Caco-2 (cell line): ENCODE measurements at regions not wholly inside any gene's neighbourhood (a gene's known extent, or its start where the extent isn't known, plus 50 kb on each side); places are given as distances from the start of the nearest gene placed in this dataset.

Experiments
- BruUV-seq: library from RNA; stranded (reverse); fragments of 400-500 nt; replicated peaks from 2 replicates; lab custom pipeline; 2021; lab: Mats Ljungman, UMichigan
- CTCF ChIA-PET: fragments of 300-600 bp; sonication (Branson Sonifier 250); formaldehyde crosslinking; loops from one replicate; lab custom pipeline; 2022; ENCODE audit warnings: antibody characterized with exemption; lab: Charles Lee
- POLR2A ChIA-PET: fragments of 300-600 bp; sonication (Branson Sonifier 250); formaldehyde crosslinking; loops from one replicate; lab custom pipeline; 2022; ENCODE audit warnings: antibody characterized with exemption; lab: Charles Lee
- DNase-seq, 2 experiments: peaks; one replicate each; pipeline versions ENCODE4 v3.0.0 to v3.0.0-alpha.2; 2020 to 2022
- H3K27me3 ChIP-seq: replicated peaks from 2 replicates; pipeline ENCODE4 v1.6.0; 2011; ENCODE audit warnings: low read length; ENCODE audit not compliant: control insufficient read depth, insufficient read depth
- H3K36me3 ChIP-seq: 2 replicates; pipeline ENCODE4 v1.5.1; 2011; ENCODE audit warnings: low read length; ENCODE audit not compliant: control insufficient read depth, insufficient read depth
- H3K4me1 ChIP-seq: fragments of 250-450 bp; sonication (Bioruptor Pico); 2 replicates; pipeline ENCODE4 v1.5.1; 2020; ENCODE audit warnings: mild to moderate bottlenecking
- H3K4me3 ChIP-seq: 2 replicates; pipeline ENCODE4 v1.5.1; 2011; ENCODE audit warnings: low read depth, mild to moderate bottlenecking, control low read depth, low read length
- H3K9me3 ChIP-seq: fragments of 250-450 bp; sonication (Bioruptor Pico); 2 replicates; pipeline ENCODE4 v1.5.1; 2020; ENCODE audit warnings: mild to moderate bottlenecking, moderate library complexity
- H3K27ac Mint-ChIP-seq: one replicate; pipeline ENCODE4 v1.8.0; 2022; ENCODE audit warnings: mixed read lengths; ENCODE audit not compliant: unreplicated experiment
- H3K27me3 Mint-ChIP-seq: one replicate; pipeline ENCODE4 v1.8.0; 2022; ENCODE audit warnings: mixed read lengths; ENCODE audit not compliant: insufficient read depth, unreplicated experiment
- H3K36me3 Mint-ChIP-seq: one replicate; pipeline ENCODE4 v1.8.0; 2022; ENCODE audit warnings: mild to moderate bottlenecking, mixed read lengths; ENCODE audit not compliant: insufficient read depth, unreplicated experiment
- H3K4me1 Mint-ChIP-seq: one replicate; pipeline ENCODE4 v1.8.0; 2022; ENCODE audit warnings: low read depth, mixed read lengths; ENCODE audit not compliant: unreplicated experiment
- H3K4me3 Mint-ChIP-seq: one replicate; pipeline ENCODE4 v1.8.0; 2022; ENCODE audit warnings: mild to moderate bottlenecking, moderate library complexity, mixed read lengths; ENCODE audit not compliant: unreplicated experiment
- H3K9me3 Mint-ChIP-seq: one replicate; pipeline ENCODE4 v1.8.0; 2022; ENCODE audit warnings: mixed read lengths; ENCODE audit not compliant: unreplicated experiment
- intact Hi-C: fragments of 100-400 bp; cut with micrococcal nuclease; formaldehyde crosslinking; loops from one replicate; pipeline ENCODE4 v1.10.0; 2022; ENCODE audit not compliant: unreplicated experiment
- TF ChIP-seq, protein P1 (sequence below), 2 experiments: fragments of 200-600 bp in 1 of 2; IDR thresholded peaks; 1 replicate in 1 of 2; 2 replicates in 1 of 2; pipeline versions ENCODE4 v1.5.1 to v1.8.0; 2011 to 2022; ENCODE audit warnings: antibody characterized with exemption in 1 of 2, control low read depth in 1 of 2, inconsistent platforms in 1 of 2, low read depth in 1 of 2, low read length in 1 of 2, mild to moderate bottlenecking in 1 of 2, moderate library complexity in 1 of 2; ENCODE audit not compliant: insufficient read depth in 1 of 2, severe bottlenecking in 1 of 2, unreplicated experiment in 1 of 2

GRCh38 chr13:83702021-83702420 is 180.3 kb downstream of the SLITRK1 start:
- intact Hi-C loops: no loop called here
- TF ChIP-seq, protein P1, sequence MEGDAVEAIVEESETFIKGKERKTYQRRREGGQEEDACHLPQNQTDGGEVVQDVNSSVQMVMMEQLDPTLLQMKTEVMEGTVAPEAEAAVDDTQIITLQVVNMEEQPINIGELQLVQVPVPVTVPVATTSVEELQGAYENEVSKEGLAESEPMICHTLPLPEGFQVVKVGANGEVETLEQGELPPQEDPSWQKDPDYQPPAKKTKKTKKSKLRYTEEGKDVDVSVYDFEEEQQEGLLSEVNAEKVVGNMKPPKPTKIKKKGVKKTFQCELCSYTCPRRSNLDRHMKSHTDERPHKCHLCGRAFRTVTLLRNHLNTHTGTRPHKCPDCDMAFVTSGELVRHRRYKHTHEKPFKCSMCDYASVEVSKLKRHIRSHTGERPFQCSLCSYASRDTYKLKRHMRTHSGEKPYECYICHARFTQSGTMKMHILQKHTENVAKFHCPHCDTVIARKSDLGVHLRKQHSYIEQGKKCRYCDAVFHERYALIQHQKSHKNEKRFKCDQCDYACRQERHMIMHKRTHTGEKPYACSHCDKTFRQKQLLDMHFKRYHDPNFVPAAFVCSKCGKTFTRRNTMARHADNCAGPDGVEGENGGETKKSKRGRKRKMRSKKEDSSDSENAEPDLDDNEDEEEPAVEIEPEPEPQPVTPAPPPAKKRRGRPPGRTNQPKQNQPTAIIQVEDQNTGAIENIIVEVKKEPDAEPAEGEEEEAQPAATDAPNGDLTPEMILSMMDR (IDR thresholded peaks at IDR 0.05; ENCODE audit: insufficient read depth in 1 of 2, low read depth in 1 of 2, low read length in 1 of 2, severe bottlenecking in 1 of 2, unreplicated experiment in 1 of 2): no peak
- no peaks in the 10 kb centered on the region for H3K27me3 ChIP-seq
- Mint-ChIP-seq H3K4me1 (no peaks in the 10 kb centered on the region), H3K27me3 (no peaks in the 10 kb centered on the region), H3K36me3 (no peaks in the 10 kb centered on the region), H3K4me3 (no peak overlapping the region), H3K9me3 (no peaks in the 10 kb centered on the region), H3K27ac (no peak overlapping the region)
- ChIA-PET POLR2A (no interaction called here), CTCF (no interaction called here)
- no peaks in the 10 kb centered on the region for H3K36me3 ChIP-seq
- no peak for DNase-seq
- H3K9me3 ChIP-seq: no peaks in the 10 kb centered on the region
- H3K4me1 ChIP-seq: no peaks in the 10 kb centered on the region
- BruUV-seq: no TSS peak
- no peak overlapping the region for H3K4me3 ChIP-seq

GRCh38 chr13:83692800-83693199 is 189.5 kb downstream of the SLITRK1 start:
- POLR2A ChIA-PET: no interaction called here
- no peak for DNase-seq
- BruUV-seq: no TSS peak
- Mint-ChIP-seq H3K9me3 (no peaks in the 10 kb centered on the region), H3K27ac (no peak overlapping the region), H3K27me3 (peaks cover 8% of the 10 kb centered on the region), H3K4me3 (no peak overlapping the region), H3K36me3 (no peaks in the 10 kb centered on the region), H3K4me1 (no peaks in the 10 kb centered on the region)
- CTCF ChIA-PET: no interaction called here
- Histone ChIP-seq H3K27me3 (no peaks in the 10 kb centered on the region), H3K4me1 (no peaks in the 10 kb centered on the region), H3K4me3 (no peak overlapping the region), H3K36me3 (no peaks in the 10 kb centered on the region), H3K9me3 (no peaks in the 10 kb centered on the region)
- intact Hi-C loops: no loop called here
- TF ChIP-seq, protein P1 (IDR thresholded peaks at IDR 0.05; ENCODE audit: insufficient read depth in 1 of 2, low read depth in 1 of 2, low read length in 1 of 2, severe bottlenecking in 1 of 2, unreplicated experiment in 1 of 2): no peak

DNA sequence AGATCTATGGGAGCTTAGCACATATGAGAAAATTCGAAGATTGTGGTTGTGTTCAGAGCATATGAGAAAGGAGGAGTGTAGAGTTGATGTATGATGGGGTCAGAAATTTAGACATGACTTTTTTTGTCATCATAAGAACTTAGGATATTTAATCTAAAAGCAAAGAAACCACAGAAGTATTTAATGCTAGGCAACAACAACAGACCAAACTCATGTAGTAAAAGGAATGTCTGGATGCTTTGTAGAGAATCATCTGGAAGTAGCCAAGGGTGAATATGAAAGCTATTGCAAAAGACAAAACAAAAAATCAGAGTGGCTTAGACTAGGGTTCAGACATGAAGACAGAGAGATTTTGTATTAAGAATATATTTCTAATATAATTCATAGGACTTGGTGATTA is 190.3 kb downstream of the SLITRK1 start:
- no peaks in the 10 kb centered on the region for H3K36me3 ChIP-seq
- no TSS peak for BruUV-seq
- POLR2A ChIA-PET: no interaction called here
- DNase-seq: no peak
- H3K9me3 Mint-ChIP-seq: no peaks in the 10 kb centered on the region
- H3K4me3 Mint-ChIP-seq: no peak overlapping the region
- CTCF ChIA-PET: no interaction called here
- intact Hi-C loops: no loop called here
- H3K4me1 ChIP-seq: no peaks in the 10 kb centered on the region
- no peaks in the 10 kb centered on the region for H3K4me1 Mint-ChIP-seq
- TF ChIP-seq, protein P1 (IDR thresholded peaks at IDR 0.05; ENCODE audit: insufficient read depth in 1 of 2, low read depth in 1 of 2, low read length in 1 of 2, severe bottlenecking in 1 of 2, unreplicated experiment in 1 of 2): no peak
- H3K27me3 Mint-ChIP-seq: peaks cover 8% of the 10 kb centered on the region
- no peaks in the 10 kb centered on the region for H3K9me3 ChIP-seq
- H3K36me3 Mint-ChIP-seq: no peaks in the 10 kb centered on the region
- no peaks in the 10 kb centered on the region for H3K27me3 ChIP-seq
- H3K4me3 ChIP-seq: no peak overlapping the region
- no peak overlapping the region for H3K27ac Mint-ChIP-seq
